Fibroblast of skin of left biceps (primary cell): ENCODE measurements at regions not wholly inside any gene's neighbourhood (a gene's known extent, or its start where the extent isn't known, plus 50 kb on each side); places are given as distances from the start of the nearest gene placed in this dataset.
A peak's percentile ranks its signal among the peaks of the same experiment; 100 is the strongest.

Source experiments
- DNase-seq, 2 experiments: peaks; one replicate each; pipeline ENCODE4 v3.0.0-alpha.2; 2013; ENCODE audit warnings: low read depth in 2 of 2

DNA sequence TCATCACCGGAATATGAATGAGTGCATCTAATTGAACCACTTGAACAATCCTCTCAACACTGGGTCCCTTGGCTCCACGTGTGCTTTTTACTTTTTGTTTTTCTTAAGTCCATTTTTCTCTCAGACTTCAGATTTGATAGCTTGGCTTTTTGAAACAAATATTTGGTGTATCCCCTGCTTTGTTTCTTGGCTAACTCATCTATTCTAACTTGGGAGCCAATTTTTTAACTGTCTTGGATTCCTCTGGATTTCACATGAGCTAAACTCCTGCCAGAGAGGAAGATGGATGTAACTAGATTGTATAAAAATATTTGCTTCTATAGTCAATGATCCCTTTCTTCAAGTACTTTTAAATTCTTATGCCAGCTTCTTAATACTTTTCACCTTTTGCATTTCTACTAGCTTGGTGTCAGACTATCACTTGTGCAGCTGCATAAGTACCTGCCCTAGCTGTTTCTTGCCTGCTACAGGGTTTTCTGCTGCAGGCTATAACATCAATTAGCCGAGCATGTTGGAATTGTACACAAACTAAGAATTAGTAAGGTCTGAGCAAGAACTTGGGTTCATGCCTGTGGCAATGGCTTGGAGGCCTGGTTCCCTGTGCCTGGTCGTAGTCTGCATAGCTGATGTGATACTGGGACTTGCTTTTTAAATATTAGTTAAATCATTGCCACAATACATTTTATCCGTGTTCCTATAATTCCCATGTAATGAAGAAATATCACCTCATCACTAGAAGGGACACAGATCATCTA lies 281.5 kb downstream of the EN1 start:
- no peak for DNase-seq

DNA sequence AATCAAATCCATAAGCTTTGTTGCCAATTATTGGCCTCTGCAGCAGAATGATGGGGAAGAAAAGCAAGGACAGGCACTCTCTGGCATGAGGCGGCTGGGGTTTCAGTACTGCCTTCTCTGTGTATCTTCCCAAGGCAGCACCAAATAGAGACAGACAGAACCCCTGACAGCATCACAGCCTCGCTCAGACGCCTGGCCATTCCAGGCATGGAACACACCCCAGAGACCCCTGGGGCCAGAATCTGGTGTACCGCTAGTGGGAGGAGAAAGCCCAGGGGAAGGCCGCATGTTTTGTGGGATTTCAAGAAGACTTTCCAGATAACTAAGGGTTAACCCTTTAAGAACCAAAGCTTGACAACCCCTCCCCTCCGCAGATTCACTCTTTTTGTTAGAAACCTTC lies 282.1 kb downstream of the EN1 start:
- no peak for DNase-seq

DNA sequence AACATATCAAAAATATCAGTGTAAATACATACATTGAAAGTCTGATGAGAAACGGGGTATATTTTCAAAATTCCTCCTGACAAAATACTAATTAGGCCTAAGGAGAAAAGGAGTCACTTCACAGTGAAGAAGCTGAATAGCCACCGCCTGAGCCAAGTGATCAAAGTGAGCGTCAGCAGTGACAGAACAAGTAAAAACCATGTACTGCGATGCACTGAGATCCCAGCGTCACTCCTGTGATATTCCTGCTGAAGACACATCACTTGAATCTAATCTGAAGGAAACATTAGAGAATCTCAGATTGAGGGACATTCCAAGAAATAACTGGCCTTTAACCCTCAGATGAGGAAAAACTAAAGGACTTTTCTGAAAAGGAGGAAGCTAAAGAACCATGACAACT lies 285.3 kb downstream of the EN1 start:
- no peak for DNase-seq

DNA sequence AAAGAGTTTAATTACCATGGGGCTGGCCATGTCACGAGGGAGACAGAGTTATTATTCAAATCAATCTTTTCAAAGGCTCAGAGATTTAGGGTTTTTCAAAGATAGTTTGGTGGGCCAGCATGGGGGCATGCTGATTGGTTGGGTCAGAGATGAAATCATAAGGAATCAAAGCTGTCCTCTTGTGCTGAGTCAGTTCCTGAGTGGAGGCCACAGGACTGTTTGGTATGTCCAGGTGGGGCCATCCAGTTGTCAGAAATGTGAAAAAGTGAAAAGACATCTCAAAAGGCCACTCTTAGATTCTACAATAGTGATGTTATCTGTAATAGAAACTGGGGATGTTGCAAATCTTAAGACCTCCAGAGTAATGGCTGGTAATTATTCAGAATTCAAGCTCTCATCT lies 288.6 kb downstream of the EN1 start:
- DNase-seq = no peak

DNA sequence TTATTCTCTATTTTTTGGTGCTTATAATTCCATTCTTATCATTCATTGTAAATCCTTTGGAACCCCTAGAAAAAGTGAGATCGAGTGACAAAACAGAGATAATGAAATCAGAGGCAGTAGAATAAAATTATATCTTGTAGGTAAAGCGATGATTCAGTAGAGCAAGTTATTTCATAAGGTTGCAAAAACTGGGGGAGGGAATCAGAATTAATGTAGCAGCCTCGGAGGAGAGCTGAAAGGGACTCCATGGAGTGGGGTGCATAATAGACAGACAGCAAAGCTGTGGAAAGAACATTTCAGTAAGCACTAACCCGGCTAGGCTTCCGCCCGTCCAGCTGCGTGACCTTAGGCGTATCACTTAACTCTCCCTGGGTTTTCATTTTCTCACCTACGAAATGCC lies 289.7 kb downstream of the EN1 start:
- no peak for DNase-seq

DNA sequence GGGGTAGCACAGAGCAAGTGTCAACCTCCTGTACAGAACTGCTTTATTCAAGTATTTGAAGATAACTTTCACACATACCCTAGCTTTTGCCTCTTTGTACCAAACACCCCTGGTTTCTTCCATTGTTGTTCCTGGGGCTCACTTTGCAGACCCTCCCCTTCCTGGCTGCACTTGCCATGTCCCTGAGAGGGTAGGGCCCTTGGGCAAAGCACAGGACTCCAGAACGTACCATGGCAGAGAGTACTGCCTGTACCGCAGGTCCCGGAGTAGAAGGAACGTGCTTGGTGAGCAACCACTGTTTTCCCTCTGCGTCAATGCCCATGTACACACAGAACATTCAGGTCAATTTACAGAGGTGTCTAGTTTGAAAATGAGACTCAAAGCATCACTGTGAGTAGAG lies 290.4 kb downstream of the EN1 start:
- DNase-seq = no peak

- DNase-seq = no peak
Measured at GRCh38 chr2:118554616-118555015, 292.8 kb downstream of the EN1 start.

DNA sequence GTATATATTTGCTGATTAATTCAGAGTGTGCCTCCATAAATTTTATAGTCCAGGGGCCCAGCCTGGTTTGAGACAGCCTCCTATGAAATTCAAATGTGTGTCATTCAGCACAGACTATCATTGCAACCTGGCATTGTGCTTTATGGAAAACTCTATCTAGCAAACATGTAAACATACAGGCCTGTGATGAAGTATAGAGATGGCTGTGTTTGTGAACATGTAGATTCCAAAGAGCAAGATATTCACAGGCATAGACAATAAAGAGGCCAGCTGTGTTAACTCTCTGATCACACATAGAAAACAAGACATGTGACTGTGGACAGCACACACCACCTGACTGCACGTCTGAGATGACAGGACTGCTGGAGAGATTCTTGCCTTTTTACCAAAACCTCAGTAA lies 297.9 kb downstream of the EN1 start:
- DNase-seq = no peak

DNA sequence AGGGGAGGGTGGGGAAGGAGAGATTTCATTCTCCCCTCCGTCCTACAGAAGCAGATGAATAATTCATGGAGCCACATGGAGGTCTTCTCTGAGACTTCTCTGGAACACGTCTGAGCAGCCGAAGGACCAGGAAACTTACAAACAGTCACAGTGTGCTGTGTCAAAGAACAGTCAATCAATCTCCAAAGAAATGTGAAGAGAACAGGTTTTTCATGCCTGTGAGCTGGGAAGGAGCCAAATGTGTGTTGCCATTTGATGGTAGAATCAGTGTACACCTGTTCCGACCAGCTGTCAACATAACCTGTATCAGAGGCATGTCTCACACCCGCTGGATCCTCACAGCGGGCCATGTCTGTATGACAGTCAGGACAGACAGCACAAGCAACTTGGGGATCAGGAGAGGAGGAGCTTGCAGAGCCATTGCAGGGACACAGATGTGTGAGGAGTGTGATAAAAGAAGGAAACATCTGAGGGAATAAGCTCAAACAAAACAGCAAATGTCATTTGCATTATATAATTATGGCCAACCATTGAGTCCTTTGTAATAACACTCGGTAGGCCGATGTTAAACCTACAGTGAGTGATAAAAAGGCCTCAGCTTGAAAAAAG lies 298.5 kb downstream of the EN1 start:
- DNase-seq = no peak

DNA sequence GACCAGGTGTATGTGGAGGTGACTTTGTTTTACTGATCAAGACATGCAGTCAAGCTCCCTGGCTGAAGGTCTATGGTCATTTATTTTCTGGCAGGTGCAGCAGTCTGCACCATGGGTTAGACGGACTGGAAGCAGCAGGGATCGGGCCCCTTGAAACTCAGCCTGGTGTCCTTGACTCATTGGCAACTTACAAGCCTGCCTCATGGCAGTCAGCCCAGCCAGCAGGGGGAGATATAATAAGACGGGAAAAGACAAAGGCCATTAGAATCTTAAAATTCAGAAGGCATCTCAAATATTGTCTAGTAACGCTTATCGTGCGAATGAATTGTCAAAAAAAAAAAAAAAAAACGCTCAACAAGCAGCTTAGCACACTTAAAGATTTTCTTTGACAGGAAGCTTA lies 308.2 kb downstream of the EN1 start:
- no peak for DNase-seq

- no peak for DNase-seq
Measured at GRCh38 chr2:118536306-118536705, 311.1 kb downstream of the EN1 start.

DNA sequence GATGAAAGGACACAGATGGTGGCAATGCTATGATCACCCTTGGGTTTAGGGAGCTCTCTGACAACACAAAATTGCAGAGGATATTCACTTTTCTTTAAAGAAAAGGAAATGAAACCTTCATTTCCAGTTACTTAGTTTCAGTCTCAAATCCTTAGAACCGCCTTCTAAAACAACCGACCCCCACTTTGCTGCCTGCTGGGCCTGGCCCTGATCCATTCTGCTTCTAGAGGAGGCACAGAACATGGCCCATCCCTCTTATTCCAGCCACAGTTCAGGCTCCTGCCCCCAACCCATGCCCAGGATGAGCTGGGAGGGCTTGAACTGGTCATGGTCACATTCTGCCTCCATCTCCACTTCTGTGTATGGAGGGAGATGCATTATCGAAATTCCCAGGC lies 311.6 kb downstream of the EN1 start:
- DNase-seq = no peak

DNA sequence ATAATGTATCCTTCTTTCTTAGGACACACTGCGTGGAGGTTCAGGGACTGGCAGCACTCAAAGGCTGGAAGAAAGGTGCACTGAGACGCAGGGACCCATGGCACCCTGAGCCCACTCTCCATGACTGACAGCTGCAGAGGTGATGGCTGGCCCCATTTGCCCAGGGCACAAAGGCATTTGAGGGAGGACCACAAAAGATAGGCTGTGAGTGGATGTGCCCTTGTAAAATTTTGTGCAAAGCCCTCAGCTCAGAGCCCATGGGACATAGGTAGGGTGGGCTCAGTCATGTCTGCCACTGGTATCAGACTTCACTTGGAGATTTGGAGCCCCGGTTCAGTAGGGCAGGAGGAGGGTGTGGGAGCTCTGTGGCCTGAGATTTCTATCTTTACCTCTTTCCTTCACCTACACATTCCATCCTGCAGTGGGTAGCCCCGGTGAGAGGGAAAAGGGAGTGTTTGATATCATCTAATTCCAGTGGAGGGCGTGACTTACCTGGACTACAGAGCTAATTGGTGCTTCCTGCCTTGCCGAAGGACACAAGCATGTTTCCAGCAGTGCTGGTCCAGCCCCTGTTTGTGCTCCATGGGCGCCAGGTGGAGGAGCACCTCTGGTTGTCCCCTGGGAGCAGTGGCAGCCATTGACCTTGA lies 312.2 kb downstream of the EN1 start:
- no peak for DNase-seq

DNA sequence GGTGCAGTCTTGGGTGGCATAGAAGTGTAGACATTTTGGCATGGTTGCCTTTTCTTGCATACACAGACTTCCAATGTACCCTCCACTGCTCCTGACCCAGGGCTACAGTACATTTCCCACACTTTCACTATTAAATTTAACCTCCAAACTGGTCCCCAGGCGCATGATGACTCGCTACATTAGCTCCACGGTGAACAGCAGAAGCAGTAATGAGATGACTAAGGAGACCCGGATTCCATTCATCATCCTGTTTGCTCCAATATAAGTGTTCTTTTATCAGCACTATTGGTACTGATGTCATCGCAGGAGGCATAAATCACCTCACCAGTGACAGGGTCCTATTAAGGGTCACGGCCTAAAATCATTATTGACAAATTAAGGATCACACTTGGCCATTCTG lies 316.5 kb downstream of the EN1 start:
- peak; percentile 40 to 53 for DNase-seq

DNA sequence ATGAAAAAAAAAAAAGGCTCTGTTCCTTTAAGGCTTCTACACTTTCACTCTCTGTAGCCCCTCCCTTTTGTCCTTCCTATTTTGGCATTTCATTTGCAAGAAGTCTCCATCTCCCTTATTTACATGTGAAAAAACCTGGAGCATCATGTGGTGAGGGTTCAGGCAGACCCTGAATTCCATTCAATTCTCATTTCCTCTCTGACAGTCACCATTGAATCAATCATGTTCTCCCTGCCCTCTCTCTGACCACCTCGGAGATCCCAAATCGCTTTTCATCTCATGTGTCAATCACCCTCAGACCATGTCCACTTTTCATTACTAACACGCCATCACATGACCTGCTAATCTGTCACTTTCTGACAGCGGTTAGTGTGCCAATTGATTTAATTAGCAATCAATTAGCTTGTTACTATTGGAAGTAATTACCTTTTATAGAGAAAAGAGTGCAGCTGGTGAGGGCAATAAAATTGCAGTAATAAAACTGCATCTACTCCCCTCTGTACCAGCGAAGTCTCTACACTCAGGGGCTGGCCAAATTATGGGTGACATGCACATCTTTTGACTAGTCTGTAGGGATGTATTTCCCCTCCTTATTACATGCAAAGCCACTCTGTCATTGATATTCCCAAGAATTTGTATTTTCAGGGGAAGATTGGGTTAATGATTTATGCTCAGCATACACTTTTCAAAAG lies 317.4 kb downstream of the EN1 start:
- no peak for DNase-seq

GRCh38 chr2:118527571-118527970 lies 319.9 kb downstream of the EN1 start:
- DNase-seq = no peak

DNA sequence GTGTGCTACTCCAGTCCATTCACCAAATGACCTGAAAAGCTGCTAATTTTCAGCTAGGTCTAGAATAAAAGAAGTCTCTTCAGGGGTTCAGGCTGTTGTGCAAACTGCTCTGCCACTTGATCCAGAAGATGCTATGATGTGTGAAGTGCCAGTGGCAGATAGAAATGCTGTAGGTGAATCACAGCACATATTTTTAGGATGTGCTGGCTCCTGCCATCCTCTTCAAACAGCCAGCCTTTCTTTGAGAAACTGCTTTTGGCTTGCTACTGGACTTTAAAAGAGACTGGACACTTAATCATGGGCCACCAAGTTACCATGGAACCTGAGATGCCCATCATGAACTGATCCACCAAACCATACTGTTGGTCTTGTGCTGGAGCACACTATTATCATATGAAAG lies 322.1 kb downstream of the EN1 start:
- no peak for DNase-seq

DNA sequence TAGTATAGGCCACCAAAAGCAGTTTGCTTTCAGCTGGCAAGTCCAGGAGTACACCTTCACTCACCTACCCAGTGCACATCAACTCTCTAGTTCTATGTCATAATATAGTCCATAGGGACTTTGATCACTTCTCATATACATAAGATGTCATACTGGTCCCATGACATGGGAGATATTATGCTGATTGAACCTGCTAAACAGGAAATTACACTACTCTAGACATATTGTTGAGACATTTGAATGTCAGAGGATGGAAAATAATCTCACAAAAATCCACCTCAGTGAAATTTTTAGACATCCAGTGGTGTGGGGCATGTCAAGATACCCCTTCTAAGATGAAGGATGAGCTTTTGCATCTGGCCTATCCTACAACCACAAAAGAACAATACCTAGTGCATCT lies 322.5 kb downstream of the EN1 start:
- no peak for DNase-seq

DNA sequence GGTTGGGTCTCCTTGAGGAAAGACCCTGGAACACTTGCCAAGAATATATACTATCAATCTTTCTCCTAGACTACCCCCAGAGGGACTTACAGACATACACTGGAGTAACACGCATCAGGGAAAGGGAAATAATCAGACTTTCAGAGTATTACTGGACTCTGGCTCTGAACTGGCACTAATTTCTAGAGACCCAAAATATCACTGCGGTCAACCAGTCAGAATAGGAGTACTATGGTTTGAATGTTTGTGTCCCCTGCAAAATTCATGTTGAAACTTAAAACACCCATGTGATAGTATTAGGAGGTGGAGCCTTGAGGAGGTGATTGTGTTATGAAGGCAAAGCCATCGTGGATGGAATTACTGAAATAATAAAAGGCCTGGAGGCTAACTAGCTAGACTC lies 323.7 kb downstream of the EN1 start:
- DNase-seq = no peak

DNA sequence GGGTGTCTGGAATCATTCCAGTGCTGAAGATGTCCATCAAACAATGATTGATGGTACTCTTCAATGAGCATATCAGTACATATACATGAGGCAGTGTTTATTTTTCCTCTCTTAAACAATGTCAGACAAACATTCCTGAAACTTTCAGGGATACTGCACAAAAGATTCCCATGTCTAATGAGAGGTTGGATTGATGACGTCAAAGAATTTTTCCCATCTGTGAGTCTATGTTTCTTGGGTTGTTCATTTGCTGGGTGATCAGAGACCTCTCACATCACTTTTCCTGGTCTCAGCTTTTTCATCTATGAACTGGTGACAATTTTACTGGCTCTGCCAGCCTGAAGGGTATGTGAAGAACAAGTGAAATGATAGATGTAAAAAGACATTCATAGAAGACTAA lies 325.5 kb downstream of the EN1 start:
- no peak for DNase-seq

GRCh38 chr2:118521272-118521671 lies 326.2 kb downstream of the EN1 start:
- DNase-seq = no peak

DNA sequence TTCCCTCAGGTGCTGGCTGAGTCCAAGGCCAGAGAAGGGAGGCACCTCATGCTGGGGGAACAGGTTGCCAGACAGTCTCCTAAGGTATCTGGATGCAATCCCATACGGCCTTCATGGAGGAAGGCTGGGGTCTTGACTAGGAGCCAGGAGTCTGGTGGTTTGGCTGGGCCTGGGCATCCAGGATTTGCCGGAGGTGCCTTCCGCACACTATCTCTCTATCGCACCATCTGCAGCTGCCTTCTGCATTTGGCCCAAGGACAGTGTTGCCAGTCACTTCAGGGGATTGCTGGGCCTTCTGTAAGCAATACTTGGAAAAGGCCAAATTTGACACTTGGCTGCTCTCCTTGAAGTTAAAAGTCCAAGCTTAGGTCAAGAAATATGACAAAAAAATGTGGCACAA lies 327.2 kb downstream of the EN1 start:
- DNase-seq = no peak

DNA sequence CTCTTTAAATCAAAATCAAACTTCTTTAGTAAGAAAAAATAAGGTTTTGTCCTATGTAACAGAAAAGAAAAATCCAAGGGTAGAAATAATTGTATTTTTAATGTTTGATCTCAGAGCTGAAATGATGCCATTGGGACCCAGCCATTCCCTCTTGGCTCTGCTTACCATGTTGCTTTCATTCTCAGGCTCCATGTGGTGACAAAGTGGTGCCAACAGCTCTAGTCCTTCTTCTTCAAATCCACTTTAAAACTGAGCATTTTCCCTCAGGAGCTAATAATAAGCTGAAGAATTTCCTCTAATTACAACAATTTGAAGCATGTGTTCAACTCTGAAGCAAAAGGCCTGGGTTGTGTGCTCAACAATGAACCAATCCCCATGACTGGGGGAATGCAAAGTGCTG lies 327.9 kb downstream of the EN1 start:
- no peak for DNase-seq
